Fibroblast of lung (primary cell): ENCODE measurements at regions not wholly inside any gene's neighbourhood (a gene's known extent, or its start where the extent isn't known, plus 50 kb on each side); places are given as distances from the start of the nearest gene placed in this dataset.

ENCODE experiments used
- DNase-seq, 2 donors: peaks; one replicate each; pipeline versions ENCODE4 v3.0.0 to v3.0.0-alpha.2; 2010; ENCODE audit warnings: low read depth in 2 of 2
- H2AFZ ChIP-seq: 2 replicates; pipeline ENCODE4 v1.5.1; 2012; ENCODE audit warnings: low read length, control low read depth, inconsistent platforms
- H3K27ac ChIP-seq: 2 replicates; pipeline ENCODE4 v1.5.1; 2011; ENCODE audit warnings: low read length, control low read depth; ENCODE audit not compliant: insufficient read depth
- H3K27me3 ChIP-seq: 2 replicates; pipeline ENCODE4 v1.5.1; 2011; ENCODE audit warnings: mild to moderate bottlenecking, low read length; ENCODE audit not compliant: control insufficient read depth, insufficient read depth
- H3K36me3 ChIP-seq: 2 replicates; pipeline ENCODE4 v1.5.1; 2011; ENCODE audit warnings: low read length; ENCODE audit not compliant: control insufficient read depth, insufficient read depth
- H3K4me1 ChIP-seq: 2 replicates; pipeline ENCODE4 v1.5.1; 2011; ENCODE audit warnings: low read length; ENCODE audit not compliant: control insufficient read depth, insufficient read depth; ENCODE audit errors: extremely low read depth
- H3K4me2 ChIP-seq: 2 replicates; pipeline ENCODE4 v1.5.1; 2011; ENCODE audit warnings: low read length, control low read depth; ENCODE audit not compliant: insufficient read depth; ENCODE audit errors: extremely low read depth
- H3K4me3 ChIP-seq, 4 experiments: fragments of 200-600 bp in 1 of 4; sonication (generic) in 1 of 4; replicated peaks in 1 of 4; 2 replicates each; pipeline ENCODE4 v1.5.1; 2011 to 2016; ENCODE audit warnings: low read length in 4 of 4, low read depth in 3 of 4, mild to moderate bottlenecking in 3 of 4, control low read depth in 2 of 4, inconsistent platforms in 1 of 4, mixed read lengths in 1 of 4; ENCODE audit not compliant: insufficient read depth in 1 of 4; ENCODE audit errors: control extremely low read depth in 1 of 4
- H3K79me2 ChIP-seq: 2 replicates; pipeline ENCODE4 v1.5.1; 2012; ENCODE audit warnings: mild to moderate bottlenecking, low read length, inconsistent platforms; ENCODE audit not compliant: control insufficient read depth, insufficient read depth
- H3K9ac ChIP-seq: 2 replicates; pipeline ENCODE4 v1.5.1; 2011; ENCODE audit warnings: mild to moderate bottlenecking, low read length, control low read depth; ENCODE audit not compliant: insufficient read depth
- H3K9me3 ChIP-seq: 2 replicates; pipeline ENCODE4 v1.5.1; 2012; ENCODE audit warnings: low read depth, low read length; ENCODE audit not compliant: control insufficient read depth, insufficient read depth
- H4K20me1 ChIP-seq: 2 replicates; pipeline ENCODE4 v1.5.1; 2011; ENCODE audit warnings: low read length; ENCODE audit not compliant: control insufficient read depth, insufficient read depth; ENCODE audit errors: extremely low read depth
- EZH2 ChIP-seq: IDR thresholded peaks from 2 replicates; pipeline ENCODE4 v1.5.1; 2012; ENCODE audit warnings: low read length, control low read depth, mild to moderate bottlenecking; ENCODE audit errors: missing control alignments
- TF ChIP-seq, protein P1 (sequence below), 2 donors: IDR thresholded peaks in 1 of 2; conservative IDR thresholded peaks in 1 of 2; 1 replicate in 1 of 2; 2 replicates in 1 of 2; pipeline ENCODE4 v1.5.1; 2011 to 2012; ENCODE audit warnings: low read length in 2 of 2, control low read depth in 1 of 2, inconsistent platforms in 1 of 2, low read depth in 1 of 2, mild to moderate bottlenecking in 1 of 2

DNA sequence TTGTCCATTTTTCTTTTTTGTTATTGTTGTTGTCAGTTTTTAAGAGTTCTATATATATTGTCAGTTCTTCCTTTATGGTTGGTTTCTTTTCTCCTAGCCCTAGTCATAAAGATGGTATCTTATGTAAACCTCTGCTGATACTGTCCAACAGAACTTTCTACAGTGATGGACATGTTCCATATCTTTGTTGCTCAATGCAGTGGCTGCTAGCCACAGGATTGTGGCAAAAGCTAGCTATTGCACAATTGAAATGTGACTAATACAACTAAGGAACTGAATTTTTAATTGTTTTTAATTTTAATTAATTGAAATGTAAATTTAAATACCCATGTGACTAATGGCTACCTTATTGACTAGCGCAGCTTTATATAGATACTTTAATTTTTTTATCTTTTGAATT is 411.8 kb upstream of the PTBP2 start:
- Histone ChIP-seq H3K4me2 (no peak overlapping the region), H3K79me2 (no peaks in the 10 kb centered on the region), H4K20me1 (no peaks in the 10 kb centered on the region), H3K27me3 (no peaks in the 10 kb centered on the region), H3K27ac (no peak overlapping the region), H2AFZ (no peak overlapping the region), H3K4me1 (peaks cover 6% of the 10 kb centered on the region), H3K9ac (no peak overlapping the region), H3K36me3 (no peaks in the 10 kb centered on the region), H3K9me3 (no peaks in the 10 kb centered on the region), H3K4me3 (no peak overlapping the region)
- DNase-seq = peak; percentile 73 to 88
- TF ChIP-seq, protein P1, sequence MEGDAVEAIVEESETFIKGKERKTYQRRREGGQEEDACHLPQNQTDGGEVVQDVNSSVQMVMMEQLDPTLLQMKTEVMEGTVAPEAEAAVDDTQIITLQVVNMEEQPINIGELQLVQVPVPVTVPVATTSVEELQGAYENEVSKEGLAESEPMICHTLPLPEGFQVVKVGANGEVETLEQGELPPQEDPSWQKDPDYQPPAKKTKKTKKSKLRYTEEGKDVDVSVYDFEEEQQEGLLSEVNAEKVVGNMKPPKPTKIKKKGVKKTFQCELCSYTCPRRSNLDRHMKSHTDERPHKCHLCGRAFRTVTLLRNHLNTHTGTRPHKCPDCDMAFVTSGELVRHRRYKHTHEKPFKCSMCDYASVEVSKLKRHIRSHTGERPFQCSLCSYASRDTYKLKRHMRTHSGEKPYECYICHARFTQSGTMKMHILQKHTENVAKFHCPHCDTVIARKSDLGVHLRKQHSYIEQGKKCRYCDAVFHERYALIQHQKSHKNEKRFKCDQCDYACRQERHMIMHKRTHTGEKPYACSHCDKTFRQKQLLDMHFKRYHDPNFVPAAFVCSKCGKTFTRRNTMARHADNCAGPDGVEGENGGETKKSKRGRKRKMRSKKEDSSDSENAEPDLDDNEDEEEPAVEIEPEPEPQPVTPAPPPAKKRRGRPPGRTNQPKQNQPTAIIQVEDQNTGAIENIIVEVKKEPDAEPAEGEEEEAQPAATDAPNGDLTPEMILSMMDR (conservative IDR thresholded peaks at IDR 0.05 in 1 of 2, IDR thresholded peaks at IDR 0.05 in 1 of 2; ENCODE audit: low read depth in 1 of 2, low read length in 2 of 2) = no peak
- no peak for TF ChIP-seq EZH2

DNA sequence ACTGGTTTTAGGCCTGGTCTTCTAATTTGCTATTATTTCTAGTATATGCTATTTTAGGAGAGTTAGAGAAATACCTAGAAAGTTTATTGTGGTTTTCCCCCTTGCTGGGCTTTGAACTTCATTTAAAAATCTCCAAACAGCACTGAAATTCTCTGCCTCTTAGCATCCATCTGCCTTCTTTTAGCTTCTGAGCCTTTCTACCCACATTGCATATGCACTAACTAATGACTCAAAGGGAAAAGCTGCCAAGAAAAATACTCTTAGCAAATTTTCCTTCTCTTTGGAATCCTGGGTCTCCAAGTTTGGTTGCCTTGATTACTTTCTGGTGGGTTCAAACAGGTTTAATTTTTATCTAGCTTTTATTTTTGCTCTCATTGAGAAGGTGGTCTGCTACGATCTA is 408.4 kb upstream of the PTBP2 start:
- Histone ChIP-seq H3K4me2 (no peak overlapping the region), H3K36me3 (no peaks in the 10 kb centered on the region)
- TF ChIP-seq, protein P1 (conservative IDR thresholded peaks at IDR 0.05 in 1 of 2, IDR thresholded peaks at IDR 0.05 in 1 of 2; ENCODE audit: low read depth in 1 of 2, low read length in 2 of 2) = no peak
- TF ChIP-seq EZH2 = no peak

DNA sequence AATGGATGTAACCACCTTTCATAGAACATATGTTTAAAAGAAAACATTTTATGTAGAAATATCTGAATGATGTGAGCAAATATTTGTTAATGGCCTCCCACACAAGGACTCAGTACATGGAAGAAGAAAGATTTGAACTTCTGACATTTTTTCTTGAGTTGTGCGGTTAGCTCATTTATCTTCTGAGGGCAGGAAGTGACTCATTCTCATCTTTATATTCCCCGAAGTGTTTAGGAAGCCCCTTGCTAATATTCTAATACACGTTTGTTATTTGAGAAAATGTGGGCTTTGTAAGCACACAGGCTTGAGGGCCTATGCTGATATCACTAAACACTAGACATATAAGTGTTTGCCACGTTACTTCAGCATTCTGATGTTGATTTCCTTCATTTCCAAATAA is 392.5 kb upstream of the PTBP2 start:
- H3K4me3 ChIP-seq = no peak overlapping the region
- H3K9me3 ChIP-seq = no peaks in the 10 kb centered on the region
- H4K20me1 ChIP-seq = no peaks in the 10 kb centered on the region
- no peaks in the 10 kb centered on the region for H3K4me1 ChIP-seq
- H3K79me2 ChIP-seq = no peaks in the 10 kb centered on the region
- no peaks in the 10 kb centered on the region for H3K36me3 ChIP-seq
- TF ChIP-seq EZH2 = no peak
- TF ChIP-seq, protein P1 (conservative IDR thresholded peaks at IDR 0.05 in 1 of 2, IDR thresholded peaks at IDR 0.05 in 1 of 2; ENCODE audit: low read depth in 1 of 2, low read length in 2 of 2) = no peak
- no peak overlapping the region for H3K9ac ChIP-seq
- H3K27ac ChIP-seq = no peak overlapping the region
- DNase-seq = peak; percentile 44 to 83
- no peak overlapping the region for H2AFZ ChIP-seq
- H3K4me2 ChIP-seq = no peak overlapping the region
- no peaks in the 10 kb centered on the region for H3K27me3 ChIP-seq

More for the DNA sequence above, 408.4 kb upstream of the PTBP2 start:
- Histone ChIP-seq H3K79me2 (no peaks in the 10 kb centered on the region), H3K4me1 (no peaks in the 10 kb centered on the region), H3K27me3 (no peaks in the 10 kb centered on the region), H2AFZ (no peak overlapping the region), H3K9ac (no peak overlapping the region), H3K27ac (no peak overlapping the region), H3K4me3 (no peak overlapping the region), H3K9me3 (no peaks in the 10 kb centered on the region), H4K20me1 (no peaks in the 10 kb centered on the region)
- DNase-seq = peak; percentile 87 to 91
